ENCODE measurements at regions not wholly inside any gene's neighbourhood (a gene's known extent, or its start where the extent isn't known, plus 50 kb on each side); places are given as distances from the start of the nearest gene placed in this dataset.

DNA sequence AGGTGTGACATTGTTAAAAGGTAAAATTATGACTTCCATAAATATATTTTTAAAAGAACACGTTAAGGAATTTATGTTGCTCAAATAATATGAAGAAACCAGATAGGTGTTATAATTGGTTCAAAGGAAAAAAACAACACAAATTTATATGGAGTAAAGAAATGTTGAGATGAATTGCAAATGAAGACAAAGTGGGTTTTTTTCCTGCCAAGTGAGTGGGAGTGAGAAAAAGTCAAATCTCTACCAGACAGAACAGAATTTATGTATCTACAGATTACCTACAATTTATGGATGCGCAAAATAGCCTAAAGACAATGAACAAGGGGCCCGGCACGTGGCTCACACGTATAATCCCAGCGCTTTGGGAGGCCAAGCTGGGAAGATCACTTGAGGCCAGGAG lies 159.7 kb upstream of the SLC1A4 start:
- no peak for DNase-seq (ENCODE audit: low read depth)

DNA sequence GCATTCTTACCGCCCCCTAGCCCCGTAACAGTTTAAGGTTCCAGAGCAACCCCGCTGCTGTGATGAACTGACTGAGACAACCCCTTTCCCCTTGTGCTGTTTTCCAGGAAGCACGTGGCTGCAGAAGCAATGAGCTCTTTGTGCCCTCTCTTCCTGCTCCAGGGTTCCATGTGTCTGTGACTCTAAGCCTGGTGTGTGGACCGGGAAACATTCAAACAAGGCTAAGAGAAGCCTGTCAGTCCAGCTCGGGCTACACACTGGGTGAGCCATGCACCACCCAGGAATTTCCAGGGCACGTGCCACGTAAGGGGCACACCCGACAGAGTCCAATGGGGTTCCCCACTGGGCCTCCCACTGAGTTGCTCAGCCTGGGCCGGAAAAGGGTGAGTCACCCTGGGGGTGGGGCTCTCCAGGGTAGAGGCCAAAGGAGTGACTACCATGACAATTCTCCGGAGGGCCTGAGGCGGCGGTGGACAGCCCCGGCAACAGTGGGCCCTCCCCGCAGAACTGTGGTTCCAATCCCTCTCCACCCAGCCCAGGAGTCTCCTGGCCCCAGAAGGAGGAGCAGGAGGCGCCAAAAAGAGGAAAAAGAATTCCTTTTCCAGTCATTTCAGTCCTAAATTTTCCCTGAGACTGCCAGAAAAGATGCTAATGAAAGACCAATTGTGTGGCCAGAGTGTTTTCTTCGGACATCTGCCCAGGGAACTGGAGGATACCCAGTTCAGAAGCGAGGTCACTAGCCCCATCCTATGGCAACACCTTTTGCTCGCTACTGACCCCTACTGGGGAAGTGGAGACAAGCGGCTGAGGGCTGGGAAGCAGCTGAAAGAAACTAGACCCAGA lies 157.8 kb upstream of the SLC1A4 start:
- peak; percentile 84 for DNase-seq (ENCODE audit: low read depth)

DNA sequence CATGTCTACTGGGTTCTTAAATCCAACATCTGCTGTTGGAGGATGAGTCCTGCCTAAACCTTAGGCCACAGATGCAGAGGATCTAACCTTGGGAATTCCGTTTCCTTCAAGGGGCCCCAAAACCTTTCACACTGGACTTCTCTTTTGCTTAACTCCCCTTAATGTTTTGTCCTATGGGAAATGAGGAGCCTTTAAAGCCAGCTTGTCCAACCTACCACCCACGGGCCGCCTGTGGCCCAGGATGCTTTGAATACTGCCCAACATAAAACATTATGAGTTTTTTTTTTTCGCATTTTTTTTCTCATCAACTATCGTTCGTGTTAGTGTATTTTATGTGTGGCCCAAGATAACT lies 157.2 kb upstream of the SLC1A4 start:
- no peak for DNase-seq (ENCODE audit: low read depth)

DNA sequence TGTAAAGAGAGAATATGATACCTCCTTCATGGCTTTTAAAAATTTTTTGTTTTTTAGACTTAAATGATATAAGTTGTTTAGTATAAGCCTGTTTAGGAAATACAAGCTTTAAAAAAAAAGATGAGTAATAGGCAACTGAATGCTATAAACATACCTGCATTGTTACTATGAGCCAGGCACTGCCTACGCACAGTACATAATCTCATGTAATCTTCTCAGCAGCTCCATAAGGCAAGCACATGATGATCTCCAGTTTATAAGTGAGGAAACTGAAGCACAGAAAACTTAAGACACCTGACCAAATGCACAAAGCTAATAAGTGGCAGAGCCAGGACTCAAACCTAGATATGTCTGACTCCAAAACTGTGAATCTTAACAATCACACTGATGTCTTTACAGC lies 156.3 kb upstream of the SLC1A4 start:
- no peak for DNase-seq (ENCODE audit: low read depth)

DNA sequence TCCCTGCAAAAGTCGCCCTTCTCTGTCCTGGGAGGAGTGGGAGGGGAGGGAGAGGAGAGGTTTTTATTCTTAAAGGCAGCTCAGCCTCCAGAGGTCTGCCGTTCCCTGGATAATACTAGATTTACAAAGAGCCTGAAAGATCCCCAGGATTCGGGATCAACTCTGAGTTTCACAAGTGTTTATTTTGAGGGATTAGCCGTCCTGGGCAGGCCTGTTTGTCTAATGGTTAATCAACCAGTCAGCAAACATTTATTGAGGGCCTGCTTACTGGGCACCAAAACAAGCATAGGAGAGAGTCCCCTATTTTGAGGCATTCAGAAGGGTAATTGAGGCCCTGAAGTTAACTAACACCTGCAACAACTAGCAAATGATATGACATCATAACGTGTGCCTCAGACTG lies 152.6 kb upstream of the SLC1A4 start:
- no peak for DNase-seq (ENCODE audit: low read depth)

DNA sequence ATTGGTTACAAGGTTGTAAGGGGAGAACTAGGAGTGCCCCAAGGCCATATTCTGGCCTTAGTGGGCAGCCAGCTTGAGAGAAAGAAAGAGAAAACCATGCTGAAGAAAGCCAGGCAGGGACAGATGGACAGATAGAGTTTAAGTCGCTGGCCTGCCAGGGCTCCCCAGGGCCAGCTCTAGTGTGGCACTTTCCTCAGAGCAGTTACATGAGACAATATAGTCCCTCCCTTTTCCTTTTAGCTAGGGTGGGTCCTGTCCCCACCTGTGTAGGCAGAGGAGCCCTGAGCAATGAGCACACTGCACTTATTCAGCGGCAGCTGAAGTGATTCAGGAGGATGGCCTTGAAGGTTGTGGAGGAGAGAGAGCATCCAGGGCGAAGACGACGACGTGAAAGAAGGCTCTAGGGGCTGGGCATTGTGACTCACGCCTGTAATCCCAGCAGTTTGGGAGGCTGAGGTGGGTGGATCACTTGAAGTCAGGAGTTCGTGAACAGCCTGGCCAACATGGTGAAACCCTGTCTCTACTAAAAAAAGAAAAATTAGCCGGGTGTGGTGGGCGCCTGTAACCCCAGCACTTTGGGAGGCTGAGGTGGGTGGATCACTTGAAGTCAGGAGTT lies 152.0 kb upstream of the SLC1A4 start:
- no peak for DNase-seq (ENCODE audit: low read depth)

DNA sequence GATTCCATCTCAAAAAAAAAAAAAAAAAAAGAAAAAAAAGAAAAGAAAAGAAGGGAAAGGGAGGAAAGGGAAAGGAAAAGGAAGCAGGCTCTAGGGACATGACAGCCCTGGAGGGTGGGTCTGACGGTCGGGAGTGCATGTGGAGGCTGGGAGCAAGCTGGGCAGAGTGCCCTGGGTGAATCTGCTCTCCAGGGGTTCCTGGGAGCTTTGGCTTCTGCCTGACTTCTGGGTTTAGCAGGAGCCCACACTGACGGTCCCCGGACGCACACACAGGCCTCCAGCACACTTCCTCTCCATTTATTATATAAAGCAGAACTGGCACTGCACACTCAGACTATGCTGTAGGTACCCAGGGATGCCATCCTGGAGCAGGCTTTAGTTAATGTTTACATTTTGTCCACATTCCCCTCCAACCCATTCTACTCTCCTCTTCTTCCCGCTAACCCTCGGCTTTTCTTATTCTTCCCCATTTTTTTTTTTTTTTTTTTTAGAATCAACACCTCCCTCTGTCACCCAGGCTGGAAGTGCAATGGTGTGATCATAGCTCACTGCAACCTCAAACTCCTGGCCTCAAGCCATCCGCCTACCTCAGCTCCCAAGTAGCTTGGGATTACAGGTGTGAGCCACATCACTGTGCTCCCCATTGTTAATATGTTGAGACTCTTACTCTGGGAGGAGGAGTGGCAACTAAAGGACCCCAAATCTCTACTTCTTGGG lies 151.1 kb upstream of the SLC1A4 start:
- no peak for DNase-seq (ENCODE audit: low read depth)

DNA sequence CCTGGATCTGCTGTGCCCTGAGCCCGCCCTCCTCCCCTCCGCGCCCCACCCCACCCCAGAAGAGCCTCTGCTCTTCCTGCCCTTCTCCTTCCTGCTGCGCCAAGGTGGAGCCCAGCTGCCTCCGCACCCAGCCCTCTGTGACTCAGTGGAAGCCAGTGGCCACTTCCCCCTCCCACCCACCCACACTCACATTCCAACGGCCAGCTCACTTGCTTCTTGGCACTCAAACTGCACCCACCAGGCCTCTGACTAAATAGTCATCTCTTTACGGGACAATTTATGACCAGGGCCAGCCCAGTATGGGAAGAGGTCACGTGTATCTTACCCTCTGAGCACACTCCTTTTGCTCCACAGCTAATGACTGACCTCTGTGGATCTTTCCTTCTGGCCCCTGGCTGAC lies 150.4 kb upstream of the SLC1A4 start:
- DNase-seq (ENCODE audit: low read depth): no peak

DNA sequence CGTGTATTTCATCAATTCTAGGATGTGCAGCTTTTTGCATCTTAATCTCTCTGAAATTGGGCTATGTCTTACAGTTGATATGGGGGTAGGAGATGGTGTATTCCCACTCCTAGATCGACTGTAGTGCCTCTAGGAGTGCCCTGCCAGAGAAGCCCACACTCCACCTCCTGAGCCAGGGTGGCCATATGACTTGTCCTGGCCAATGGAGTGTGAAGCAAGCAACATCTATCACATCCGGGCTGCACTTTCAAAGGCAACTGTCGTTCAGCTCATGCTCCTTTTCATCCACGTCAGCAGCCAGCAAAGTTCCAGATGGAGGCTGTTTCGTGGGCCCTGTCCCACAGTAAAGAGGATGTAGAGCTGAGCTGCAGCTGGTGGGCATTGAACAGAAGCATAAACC lies 149.4 kb upstream of the SLC1A4 start:
- no peak for DNase-seq (ENCODE audit: low read depth)

DNA sequence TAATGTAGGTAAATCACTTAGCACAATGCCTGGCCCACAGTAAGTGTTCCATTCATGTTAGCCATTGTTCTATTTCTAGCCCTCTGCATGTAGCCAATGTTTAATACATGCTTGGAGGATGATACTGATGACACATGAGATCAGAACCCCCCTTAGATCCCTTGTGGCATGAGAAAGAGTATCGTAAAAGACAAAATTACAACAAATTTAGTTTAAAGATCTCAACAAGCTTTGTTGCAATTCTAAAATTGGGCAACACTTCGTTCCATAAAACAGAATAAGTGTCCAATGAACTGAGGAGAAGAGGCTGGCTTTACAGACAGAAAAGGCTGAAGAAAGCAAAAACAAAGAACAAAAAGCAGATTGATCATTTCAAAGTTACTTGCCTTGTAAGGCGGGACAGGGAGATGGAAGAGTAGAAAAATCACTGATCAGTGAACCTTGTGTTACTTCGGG lies 148.7 kb upstream of the SLC1A4 start:
- DNase-seq (ENCODE audit: low read depth): no peak

DNA sequence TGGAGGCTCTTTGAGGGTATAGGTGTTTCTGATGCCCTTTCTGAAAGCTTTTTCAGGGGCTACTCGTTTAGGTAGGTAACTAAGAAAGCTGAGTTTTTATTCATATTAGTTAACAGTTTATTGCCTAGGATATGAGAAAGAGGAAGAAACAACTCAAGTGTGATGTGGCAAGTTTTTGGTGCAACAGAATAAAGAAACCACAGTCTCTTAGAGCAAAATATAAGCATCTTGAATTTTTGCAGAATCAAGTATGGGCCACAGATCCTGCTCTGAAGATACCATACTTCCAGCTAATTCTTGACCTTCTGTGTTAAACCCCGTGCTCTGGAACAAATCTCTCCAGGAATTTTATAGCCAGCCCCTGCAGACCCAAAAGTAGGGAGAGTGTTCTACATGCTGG lies 147.7 kb upstream of the SLC1A4 start:
- DNase-seq (ENCODE audit: low read depth): no peak

DNA sequence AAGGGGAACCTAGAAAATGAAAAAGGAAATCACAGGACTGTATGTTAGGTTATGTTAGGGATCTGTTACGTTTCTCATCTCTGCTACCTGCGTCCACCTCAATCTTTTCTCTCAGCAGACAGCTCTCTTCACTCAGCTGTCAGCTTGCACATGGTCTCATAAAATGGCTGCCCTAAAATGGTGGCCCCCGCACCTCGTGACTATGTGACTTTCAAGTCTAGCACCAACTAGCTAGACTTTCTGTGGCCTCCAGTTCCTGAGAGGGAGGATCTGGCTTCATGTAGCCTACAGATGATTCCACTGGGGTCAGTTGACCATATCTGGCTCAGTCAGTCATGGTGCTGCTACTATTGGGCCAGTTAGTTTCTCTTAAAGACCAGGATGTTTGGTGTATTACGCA lies 147.2 kb upstream of the SLC1A4 start:
- DNase-seq (ENCODE audit: low read depth): no peak

DNA sequence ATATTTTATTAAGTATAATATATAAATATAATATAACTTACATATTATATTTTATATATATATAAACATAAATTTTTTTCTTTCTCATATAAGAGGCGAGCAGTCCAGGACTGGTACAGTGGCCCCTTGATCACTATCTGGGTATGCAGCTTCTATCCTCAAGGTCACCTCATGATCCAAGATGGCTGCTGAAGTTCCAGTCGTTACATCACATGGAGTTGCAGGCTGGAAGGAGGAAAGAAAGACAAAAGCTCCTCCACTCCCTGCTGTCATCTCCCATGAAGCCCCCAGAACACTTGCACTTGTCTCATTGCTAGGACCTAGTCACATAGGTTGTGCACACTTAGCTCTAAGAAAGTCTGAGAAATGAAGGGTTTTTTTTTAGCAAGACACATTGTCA lies 145.1 kb upstream of the SLC1A4 start:
- no peak for DNase-seq (ENCODE audit: low read depth)

DNA sequence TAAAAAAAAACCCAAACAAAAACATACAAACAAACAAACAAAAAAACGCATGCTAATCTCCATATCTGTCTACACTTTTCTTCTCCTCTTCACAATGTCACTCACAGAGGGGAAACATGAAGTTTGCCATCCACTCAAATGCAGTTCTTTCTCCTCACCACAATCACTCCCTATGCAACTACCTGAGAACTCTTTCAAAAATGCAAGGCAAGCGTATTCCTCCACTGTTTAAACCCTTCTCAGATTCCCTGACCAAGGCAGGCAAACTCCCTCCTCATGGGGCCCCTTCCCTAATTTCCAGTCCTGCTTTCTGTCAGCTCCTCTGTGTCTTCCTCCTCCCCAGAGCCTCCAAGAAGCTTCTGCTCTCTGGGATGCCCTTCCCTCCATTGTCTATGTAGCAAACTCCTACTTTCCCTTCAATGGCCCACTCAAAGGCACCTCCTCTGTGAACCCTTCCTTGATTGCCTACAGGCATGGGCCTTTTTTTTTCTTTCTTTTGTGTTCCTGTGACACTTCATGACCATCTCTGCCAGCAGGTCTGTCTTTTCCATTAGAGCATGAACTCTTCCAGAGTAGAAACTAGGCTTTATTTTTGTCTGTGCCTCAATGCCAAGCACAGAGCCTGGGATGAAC lies 143.8 kb upstream of the SLC1A4 start:
- no peak for DNase-seq (ENCODE audit: low read depth)

DNA sequence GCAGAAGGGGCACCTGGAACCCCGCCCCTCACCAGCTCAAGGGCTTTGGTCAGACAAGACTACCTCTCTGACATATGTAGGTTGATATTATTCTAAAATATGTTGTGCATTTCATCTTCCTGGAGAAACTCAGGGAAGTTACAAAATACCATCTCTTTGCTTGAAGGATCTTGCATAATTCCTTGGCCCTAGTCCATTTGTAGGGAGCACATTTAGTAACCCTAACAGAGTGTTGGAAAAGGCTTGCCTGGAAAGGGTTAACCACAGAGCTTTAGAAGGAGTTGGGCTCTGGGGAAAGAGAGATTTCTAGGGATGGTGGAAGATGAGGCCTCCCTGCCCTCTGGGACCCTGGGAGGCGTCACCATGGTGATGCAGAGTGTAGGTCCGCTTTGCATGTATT lies 143.0 kb upstream of the SLC1A4 start:
- DNase-seq (ENCODE audit: low read depth): no peak

DNA sequence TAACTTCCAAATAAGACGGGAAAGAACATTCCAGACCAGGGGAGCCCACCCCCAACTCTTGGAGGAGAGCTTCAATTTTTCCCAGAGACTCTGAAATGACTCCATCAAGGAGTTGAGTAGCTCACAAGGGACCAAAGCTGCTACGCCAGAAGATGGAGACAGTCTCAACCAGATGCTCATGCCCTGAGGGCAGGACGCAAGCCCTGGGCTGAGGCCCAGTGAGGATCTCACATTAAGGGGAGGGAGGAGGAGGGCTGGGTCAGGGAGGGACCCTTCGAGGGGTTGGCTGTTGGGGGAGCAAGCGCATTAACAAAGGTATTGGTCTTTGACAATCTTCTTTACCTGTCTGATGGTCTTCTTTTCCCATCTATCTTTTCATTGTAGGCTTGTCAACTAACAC lies 141.3 kb upstream of the SLC1A4 start:
- DNase-seq (ENCODE audit: low read depth): no peak

DNA sequence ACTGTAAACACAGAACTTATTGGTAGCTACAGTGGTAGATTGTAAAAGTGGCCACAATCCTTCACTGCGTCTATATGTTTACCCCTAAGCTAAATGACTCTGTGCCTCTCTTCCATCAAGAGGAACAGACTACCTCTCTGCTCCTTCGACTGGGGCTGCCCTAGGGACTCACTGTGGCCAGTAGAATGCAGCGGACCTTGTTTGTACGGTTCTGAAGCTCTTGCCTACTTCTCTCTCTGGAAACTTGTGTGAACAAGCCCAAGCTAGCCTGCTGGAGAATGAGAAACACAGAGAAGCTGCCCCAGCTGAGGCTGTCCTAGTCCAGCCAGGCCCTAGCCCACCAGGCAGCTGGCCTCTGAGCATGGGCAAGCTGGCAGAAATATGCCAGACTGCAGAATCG lies 140.8 kb upstream of the SLC1A4 start:
- no peak for DNase-seq (ENCODE audit: low read depth)

DNA sequence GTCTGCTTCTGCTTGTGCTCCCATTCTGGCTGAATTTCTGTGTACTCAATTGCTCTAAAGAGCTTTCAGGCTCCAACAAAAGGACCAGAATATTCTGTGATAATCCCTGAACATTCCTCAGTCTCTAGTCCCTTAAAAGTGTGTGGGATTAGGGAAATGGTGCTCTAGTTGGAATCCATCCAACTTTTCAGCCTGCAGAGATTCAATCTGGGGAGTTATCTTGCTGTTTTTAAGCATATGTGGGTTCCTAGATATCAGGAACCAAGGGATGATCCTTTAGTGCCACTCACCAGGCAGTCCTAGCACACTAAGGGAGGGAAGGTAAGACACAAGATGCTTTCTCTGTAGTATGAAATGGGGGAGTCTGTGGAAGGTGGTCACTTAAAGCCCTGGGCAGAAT lies 140.3 kb upstream of the SLC1A4 start:
- no peak for DNase-seq (ENCODE audit: low read depth)

DNA sequence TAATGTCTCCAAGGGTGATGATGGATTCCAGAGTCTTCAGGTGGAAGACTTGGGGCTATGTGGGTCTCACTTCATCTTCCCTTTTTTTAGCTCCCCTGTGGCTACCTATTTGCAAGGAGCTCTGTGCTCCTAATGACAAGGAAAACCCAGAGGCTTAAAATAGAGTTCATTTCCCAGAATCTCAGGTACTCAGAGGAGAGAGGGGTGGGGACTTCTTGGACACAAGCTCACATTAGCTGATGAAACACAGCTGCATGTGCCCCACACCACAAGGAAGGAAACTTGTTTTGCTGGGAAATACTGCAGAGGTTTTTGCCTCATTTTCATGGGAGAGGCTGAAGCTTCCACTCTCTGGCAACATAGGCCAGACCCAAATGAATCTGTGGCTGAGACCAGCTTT lies 138.6 kb upstream of the SLC1A4 start:
- no peak for DNase-seq (ENCODE audit: low read depth)

DNA sequence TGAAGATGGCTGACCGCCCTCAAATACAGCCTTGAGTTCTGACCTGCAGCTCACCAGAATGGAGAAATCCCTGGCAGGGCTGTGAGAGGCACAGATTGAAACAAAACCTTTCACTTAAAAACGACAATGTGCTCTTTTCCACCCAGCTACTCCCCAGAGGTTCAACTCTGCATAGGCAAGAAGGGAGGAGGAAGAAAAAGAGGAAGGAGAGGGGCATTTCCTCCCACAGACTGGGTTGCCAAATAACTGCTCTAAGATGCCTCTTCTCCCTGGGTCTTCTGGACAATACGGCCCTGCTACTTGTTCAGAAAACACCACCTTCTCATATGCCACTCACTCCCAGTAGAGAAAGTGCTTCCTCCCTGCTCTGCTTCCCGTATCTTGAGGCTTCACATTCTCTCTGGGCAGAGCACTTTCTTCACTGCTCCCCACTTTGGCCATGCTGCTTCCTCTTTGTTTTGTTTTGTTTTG lies 136.4 kb upstream of the SLC1A4 start:
- no peak for DNase-seq (ENCODE audit: low read depth)

DNA sequence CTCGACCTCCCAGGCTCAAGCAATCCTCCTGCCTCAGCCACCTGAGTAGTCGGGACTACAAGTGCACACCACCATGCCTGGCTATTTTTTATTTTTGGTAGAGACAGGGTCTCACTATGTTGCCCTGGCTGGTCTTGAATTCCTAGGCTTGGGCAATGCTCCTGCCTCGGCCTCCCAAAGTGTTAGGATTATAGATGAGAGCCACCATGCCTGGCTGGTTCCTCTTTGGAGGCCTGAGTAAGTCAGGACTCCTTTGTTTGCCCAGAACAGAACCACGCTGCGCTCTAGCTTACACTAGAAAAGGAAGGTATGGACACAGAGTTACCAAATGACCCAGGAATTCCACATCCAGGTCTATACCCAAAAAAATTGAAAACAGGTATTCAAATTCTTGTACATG lies 135.9 kb upstream of the SLC1A4 start:
- no peak for DNase-seq (ENCODE audit: low read depth)

DNA sequence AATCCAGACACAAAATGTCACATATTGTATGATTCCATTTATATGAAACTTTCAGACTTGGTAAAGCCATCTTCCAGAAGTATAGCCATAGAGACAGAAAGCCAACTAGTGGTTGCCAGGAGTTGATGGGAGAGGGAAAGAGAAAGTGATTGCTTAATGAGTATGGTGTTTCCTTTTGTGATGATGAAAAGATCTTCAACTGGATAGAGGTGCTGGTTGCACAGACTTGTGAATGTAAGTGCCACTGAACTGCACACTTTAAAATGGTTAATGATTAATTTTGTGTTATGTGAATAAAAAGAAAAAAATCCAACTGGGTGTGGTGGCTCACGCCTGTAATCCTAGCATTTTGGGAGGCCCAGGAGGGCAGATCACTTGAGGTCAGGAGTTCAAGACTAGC lies 135.3 kb upstream of the SLC1A4 start:
- DNase-seq (ENCODE audit: low read depth): no peak

DNA sequence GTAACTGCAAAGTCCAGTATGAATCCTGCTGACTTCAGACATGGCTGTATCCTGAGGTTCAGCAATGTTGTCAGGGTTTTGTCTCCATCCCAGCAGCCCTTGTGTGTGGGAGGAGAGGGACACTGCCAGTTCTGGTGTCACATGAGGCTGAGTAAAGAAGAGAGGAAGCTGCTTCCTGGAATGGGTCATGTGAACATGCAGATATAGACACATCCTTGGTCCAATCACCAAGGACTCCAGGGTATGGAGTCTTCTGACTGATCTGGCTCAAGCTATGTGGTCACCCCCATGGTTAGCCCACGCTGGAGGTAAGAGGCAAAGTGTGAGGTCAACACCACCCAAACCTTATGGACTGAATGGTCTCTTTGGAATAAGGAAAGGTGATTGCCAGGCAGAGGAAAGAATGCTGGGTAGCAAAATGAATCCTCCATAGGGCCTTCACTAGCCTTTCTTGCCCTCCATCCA lies 134.4 kb upstream of the SLC1A4 start:
- DNase-seq (ENCODE audit: low read depth): no peak
